ENCODE measurements at regions not wholly inside any gene's neighbourhood (a gene's known extent, or its start where the extent isn't known, plus 50 kb on each side); places are given as distances from the start of the nearest gene placed in this dataset.

- no peak for DNase-seq
These were observed 163.9 kb upstream of the KIT start for GRCh38 chr4:54493862-54494261.

GRCh38 chr4:54495091-54495490 is 162.7 kb upstream of the KIT start:
- no peak for DNase-seq

- no peak for DNase-seq
These were observed 162.1 kb upstream of the KIT start for GRCh38 chr4:54495641-54496040.

GRCh38 chr4:54496412-54496811 is 161.3 kb upstream of the KIT start:
- no peak for DNase-seq

GRCh38 chr4:54497947-54498346 is 159.8 kb upstream of the KIT start:
- no peak for DNase-seq

- DNase-seq, result peak in 1 of 3 donors; percentile 79
These were observed 159.1 kb upstream of the KIT start for GRCh38 chr4:54498661-54499111.

- peak in 1 of 3 donors; percentile 77 for DNase-seq
These were observed 158.3 kb upstream of the KIT start for GRCh38 chr4:54499308-54500074.

GRCh38 chr4:54505362-54505761 is 152.4 kb upstream of the KIT start:
- no peak for DNase-seq

- no peak for DNase-seq
These were observed 151.8 kb upstream of the KIT start for GRCh38 chr4:54505996-54506395.

GRCh38 chr4:54509057-54509456 is 148.7 kb upstream of the KIT start:
- DNase-seq, result no peak

GRCh38 chr4:54513204-54513603 is 144.6 kb upstream of the KIT start:
- peak; percentile 20 to 79 (median 61) for DNase-seq

GRCh38 chr4:54513741-54514140 is 144.0 kb upstream of the KIT start:
- DNase-seq, result peak in 1 of 3 donors; percentile 22

GRCh38 chr4:54516556-54517215 is 141.1 kb upstream of the KIT start:
- peak in 1 of 3 donors; percentile 12 for DNase-seq

- no peak for DNase-seq
These were observed 139.8 kb upstream of the KIT start for GRCh38 chr4:54517781-54518444.

GRCh38 chr4:54525602-54526001 is 132.2 kb upstream of the KIT start:
- DNase-seq, result peak in 1 of 3 donors; percentile 93

GRCh38 chr4:54526560-54526959 is 131.2 kb upstream of the KIT start:
- no peak for DNase-seq

- no peak for DNase-seq
These were observed 130.2 kb upstream of the KIT start for GRCh38 chr4:54527532-54527931.

GRCh38 chr4:54539500-54540029 is 118.2 kb upstream of the KIT start:
- peak in 2 of 3 donors; percentile 49 to 79 for DNase-seq

- no peak for DNase-seq
These were observed 116.8 kb upstream of the KIT start for GRCh38 chr4:54540931-54541330.

GRCh38 chr4:54541426-54542118 is 116.2 kb upstream of the KIT start:
- peak in 1 of 3 donors; percentile 35 for DNase-seq

GRCh38 chr4:54542119-54542438 is 115.7 kb upstream of the KIT start:
- peak in 1 of 3 donors; percentile 20 for DNase-seq

GRCh38 chr4:54542540-54543041 is 115.2 kb upstream of the KIT start:
- no peak for DNase-seq
